ENCODE measurements at regions not wholly inside any gene's neighbourhood (a gene's known extent, or its start where the extent isn't known, plus 50 kb on each side); places are given as distances from the start of the nearest gene placed in this dataset.

DNA sequence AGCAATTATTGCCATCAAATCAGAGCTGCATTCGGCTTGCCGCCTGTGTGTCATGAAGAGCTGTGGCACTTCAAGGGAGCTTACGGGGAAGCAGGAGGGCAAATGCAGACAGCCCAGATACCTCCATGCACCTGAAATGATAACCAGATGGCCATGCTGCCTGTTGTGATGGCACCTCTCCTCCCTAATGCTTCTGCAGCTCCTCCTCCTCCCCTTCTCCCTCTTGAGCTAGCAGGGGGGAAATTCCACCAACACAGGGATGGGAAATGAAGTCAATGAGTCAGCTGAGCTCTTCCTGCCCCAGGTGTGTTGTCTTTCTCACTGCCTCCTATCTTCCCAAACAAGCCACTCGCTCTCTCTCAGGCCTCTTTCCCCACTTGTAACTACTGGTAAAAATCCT, 565.0 kb downstream of the BCOR start:
- no peaks in the 10 kb centered on the region for H3K9me3 ChIP-seq (ENCODE audit: low read length)
- H3K4me2 ChIP-seq (ENCODE audit: low read depth, low read length, poor library complexity, severe bottlenecking): no peak overlapping the region
- no peaks in the 10 kb centered on the region for H4K20me1 ChIP-seq (ENCODE audit: insufficient read depth, low read depth, low read length)
- no peaks in the 10 kb centered on the region for H3K36me3 ChIP-seq (ENCODE audit: insufficient read depth, low read length)
- H3K27me3 ChIP-seq (ENCODE audit: low read length): no peaks in the 10 kb centered on the region
- H3K79me2 ChIP-seq (ENCODE audit: low read length): no peaks in the 10 kb centered on the region
- H3K4me1 ChIP-seq (ENCODE audit: low read length): no peaks in the 10 kb centered on the region
- no peak overlapping the region for H3K27ac ChIP-seq (ENCODE audit: low read length)
- H3K9me2 ChIP-seq (replicated peaks; ENCODE audit: insufficient read depth, low read length): no peaks in the 10 kb centered on the region
- H3K9ac ChIP-seq (ENCODE audit: low read length): no peak overlapping the region
- no peak for DNase-seq
- H3K4me3 ChIP-seq (ENCODE audit: low read length): no peak overlapping the region
- no peak overlapping the region for H2AFZ ChIP-seq (ENCODE audit: low read length)

DNA sequence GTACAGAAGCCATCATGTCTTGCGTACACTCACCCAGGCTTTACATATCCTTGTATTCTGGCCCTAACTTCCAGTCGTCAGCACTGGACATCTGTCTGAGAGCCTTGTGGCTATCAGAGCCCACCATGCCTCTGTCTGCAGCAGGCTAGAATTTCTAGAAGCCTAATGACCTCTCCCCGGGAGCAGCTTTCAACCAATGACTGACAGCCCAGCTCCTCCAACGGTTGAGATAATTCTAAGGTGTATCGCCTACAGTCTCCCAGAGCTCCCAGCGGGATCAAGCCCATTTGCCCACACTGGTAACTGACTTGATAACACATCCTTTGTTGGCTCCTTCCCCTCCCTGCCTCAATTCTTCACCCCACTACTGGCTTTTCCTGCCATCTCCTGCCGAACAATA, 562.8 kb downstream of the BCOR start:
- no peak overlapping the region for H2AFZ ChIP-seq (ENCODE audit: low read length)
- H3K4me1 ChIP-seq (ENCODE audit: low read length): no peaks in the 10 kb centered on the region
- no peaks in the 10 kb centered on the region for H3K79me2 ChIP-seq (ENCODE audit: low read length)
- H3K9ac ChIP-seq (ENCODE audit: low read length): no peak overlapping the region
- H3K9me2 ChIP-seq (replicated peaks; ENCODE audit: insufficient read depth, low read length): no peaks in the 10 kb centered on the region
- H3K27ac ChIP-seq (ENCODE audit: low read length): no peak overlapping the region
- no peaks in the 10 kb centered on the region for H3K9me3 ChIP-seq (ENCODE audit: low read length)
- DNase-seq: no peak
- H4K20me1 ChIP-seq (ENCODE audit: insufficient read depth, low read depth, low read length): no peaks in the 10 kb centered on the region
- H3K4me2 ChIP-seq (ENCODE audit: low read depth, low read length, poor library complexity, severe bottlenecking): no peak overlapping the region
- no peaks in the 10 kb centered on the region for H3K36me3 ChIP-seq (ENCODE audit: insufficient read depth, low read length)
- H3K4me3 ChIP-seq (ENCODE audit: low read length): no peak overlapping the region
- H3K27me3 ChIP-seq (ENCODE audit: low read length): no peaks in the 10 kb centered on the region

DNA sequence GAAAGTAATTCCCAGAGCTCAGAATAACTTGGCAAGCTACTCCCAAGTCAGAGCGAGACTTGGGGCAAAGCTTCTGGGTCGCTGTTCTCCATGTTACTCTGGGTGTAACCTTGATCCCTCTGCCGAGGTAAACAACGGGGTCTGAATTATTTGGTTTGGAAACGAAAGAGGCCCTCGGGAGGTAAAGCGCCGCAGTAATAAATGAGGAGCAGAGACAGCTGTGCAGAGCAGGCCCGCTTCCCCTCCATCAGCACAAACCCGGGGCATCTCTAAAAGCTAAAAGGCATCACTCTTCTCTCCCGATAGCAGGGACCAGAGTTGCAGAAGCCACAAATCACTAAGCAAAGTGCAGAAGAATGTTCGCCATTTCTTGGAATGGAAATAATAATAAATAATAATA, 561.5 kb downstream of the BCOR start:
- H3K9ac ChIP-seq (ENCODE audit: low read length): no peak overlapping the region
- H3K4me1 ChIP-seq (ENCODE audit: low read length): no peaks in the 10 kb centered on the region
- no peak overlapping the region for H3K4me2 ChIP-seq (ENCODE audit: low read depth, low read length, poor library complexity, severe bottlenecking)
- no peaks in the 10 kb centered on the region for H3K36me3 ChIP-seq (ENCODE audit: insufficient read depth, low read length)
- no peak overlapping the region for H3K27ac ChIP-seq (ENCODE audit: low read length)
- no peak for DNase-seq
- no peaks in the 10 kb centered on the region for H3K9me2 ChIP-seq (replicated peaks; ENCODE audit: insufficient read depth, low read length)
- no peaks in the 10 kb centered on the region for H4K20me1 ChIP-seq (ENCODE audit: insufficient read depth, low read depth, low read length)
- H3K79me2 ChIP-seq (ENCODE audit: low read length): no peaks in the 10 kb centered on the region
- no peaks in the 10 kb centered on the region for H3K27me3 ChIP-seq (ENCODE audit: low read length)
- H3K9me3 ChIP-seq (ENCODE audit: low read length): no peaks in the 10 kb centered on the region
- no peak overlapping the region for H2AFZ ChIP-seq (ENCODE audit: low read length)
- H3K4me3 ChIP-seq (ENCODE audit: low read length): no peak overlapping the region

DNA sequence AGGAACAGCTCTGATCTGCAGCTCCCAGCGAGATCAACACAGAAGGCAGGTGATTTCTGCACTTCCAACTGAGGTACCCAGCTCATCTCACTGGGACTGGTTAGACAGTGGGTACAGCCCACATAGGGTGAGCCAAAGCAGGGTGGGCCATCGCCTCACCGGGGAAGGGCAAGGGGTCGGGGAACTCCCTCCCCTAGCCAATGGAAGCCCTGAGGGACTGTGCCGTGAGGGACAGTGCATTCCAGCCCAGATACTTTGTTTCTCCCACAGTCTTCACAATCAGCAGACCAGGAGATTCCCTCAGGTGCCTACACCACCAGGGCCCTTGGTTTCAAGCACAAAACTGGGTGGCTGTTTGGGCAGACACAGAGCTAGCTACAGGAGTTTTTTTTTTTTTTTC, 555.9 kb downstream of the BCOR start:
- H4K20me1 ChIP-seq (ENCODE audit: insufficient read depth, low read depth, low read length): no peaks in the 10 kb centered on the region
- H3K79me2 ChIP-seq (ENCODE audit: low read length): no peaks in the 10 kb centered on the region
- H3K9me3 ChIP-seq (ENCODE audit: low read length): no peaks in the 10 kb centered on the region
- H3K9me2 ChIP-seq (replicated peaks; ENCODE audit: insufficient read depth, low read length): no peaks in the 10 kb centered on the region
- H3K4me2 ChIP-seq (ENCODE audit: low read depth, low read length, poor library complexity, severe bottlenecking): no peak overlapping the region
- no peak overlapping the region for H3K4me3 ChIP-seq (ENCODE audit: low read length)
- no peak for DNase-seq
- no peak overlapping the region for H2AFZ ChIP-seq (ENCODE audit: low read length)
- H3K9ac ChIP-seq (ENCODE audit: low read length): no peak overlapping the region
- no peaks in the 10 kb centered on the region for H3K27me3 ChIP-seq (ENCODE audit: low read length)
- H3K36me3 ChIP-seq (ENCODE audit: insufficient read depth, low read length): no peaks in the 10 kb centered on the region
- no peaks in the 10 kb centered on the region for H3K4me1 ChIP-seq (ENCODE audit: low read length)
- H3K27ac ChIP-seq (ENCODE audit: low read length): no peak overlapping the region

GRCh38 chrX:39542316-39542715, 555.4 kb downstream of the BCOR start:
- no peaks in the 10 kb centered on the region for H3K4me1 ChIP-seq (ENCODE audit: low read length)
- no peaks in the 10 kb centered on the region for H4K20me1 ChIP-seq (ENCODE audit: insufficient read depth, low read depth, low read length)
- H3K9ac ChIP-seq (ENCODE audit: low read length): no peak overlapping the region
- H2AFZ ChIP-seq (ENCODE audit: low read length): no peak overlapping the region
- no peak overlapping the region for H3K4me2 ChIP-seq (ENCODE audit: low read depth, low read length, poor library complexity, severe bottlenecking)
- H3K36me3 ChIP-seq (ENCODE audit: insufficient read depth, low read length): no peaks in the 10 kb centered on the region
- H3K4me3 ChIP-seq (ENCODE audit: low read length): no peak overlapping the region
- no peak for DNase-seq
- H3K27me3 ChIP-seq (ENCODE audit: low read length): no peaks in the 10 kb centered on the region
- H3K9me3 ChIP-seq (ENCODE audit: low read length): no peaks in the 10 kb centered on the region
- no peaks in the 10 kb centered on the region for H3K79me2 ChIP-seq (ENCODE audit: low read length)
- H3K9me2 ChIP-seq (replicated peaks; ENCODE audit: insufficient read depth, low read length): no peaks in the 10 kb centered on the region
- H3K27ac ChIP-seq (ENCODE audit: low read length): no peak overlapping the region

DNA sequence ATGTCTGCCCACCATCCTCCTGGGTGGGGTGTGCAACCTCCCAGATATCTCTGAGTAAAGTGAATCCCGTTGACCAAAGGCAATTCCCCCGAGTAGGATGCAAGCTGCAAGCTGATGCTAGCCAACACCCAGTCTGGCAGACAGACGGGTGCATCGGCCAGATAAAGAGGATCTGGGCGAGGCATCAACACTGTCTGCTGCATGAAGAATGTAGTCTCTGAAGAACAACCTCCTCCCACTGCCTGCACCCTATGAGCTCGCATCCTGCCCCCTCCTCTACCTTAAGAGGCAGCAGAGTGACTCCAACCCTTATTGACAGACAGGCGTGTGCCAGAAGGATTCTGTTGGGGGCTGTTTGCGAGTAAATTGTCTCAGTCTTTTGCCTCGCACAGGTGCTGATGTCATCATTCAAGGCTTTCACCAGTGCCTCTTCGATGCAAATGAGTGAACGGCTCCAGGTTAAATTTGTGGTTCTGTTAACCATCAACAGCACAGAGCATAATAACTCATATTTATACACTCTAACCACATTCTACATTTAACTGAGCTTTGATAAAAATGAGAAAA, 546.9 kb downstream of the BCOR start:
- Histone ChIP-seq H3K4me2 (ENCODE audit: low read depth, low read length, poor library complexity, severe bottlenecking) (no peak overlapping the region), H3K36me3 (ENCODE audit: insufficient read depth, low read length) (no peaks in the 10 kb centered on the region)

DNA sequence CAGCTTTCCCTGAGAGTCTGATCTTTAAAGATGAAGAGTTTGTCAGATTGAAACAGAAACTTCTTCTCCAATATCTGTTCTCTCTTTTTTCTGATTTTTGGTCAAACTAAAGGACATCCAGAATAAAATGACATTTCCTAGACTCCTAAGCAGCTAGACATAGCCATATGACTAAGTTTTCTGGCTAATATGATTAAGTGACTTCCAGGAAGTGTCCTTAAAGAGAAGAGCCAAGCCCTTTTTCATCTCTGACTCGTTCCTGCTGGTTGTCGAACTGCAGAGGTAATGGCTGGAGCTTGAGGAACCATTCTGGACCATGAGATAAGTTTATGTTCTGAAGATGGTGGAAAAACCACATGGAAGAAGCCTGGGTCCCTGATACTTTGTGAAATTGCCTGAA, 546.0 kb downstream of the BCOR start:
- no peak overlapping the region for H3K27ac ChIP-seq (ENCODE audit: low read length)
- H3K27me3 ChIP-seq (ENCODE audit: low read length): no peaks in the 10 kb centered on the region
- no peaks in the 10 kb centered on the region for H3K9me2 ChIP-seq (replicated peaks; ENCODE audit: insufficient read depth, low read length)
- H3K4me3 ChIP-seq (ENCODE audit: low read length): no peak overlapping the region
- H3K9ac ChIP-seq (ENCODE audit: low read length): no peak overlapping the region
- no peaks in the 10 kb centered on the region for H4K20me1 ChIP-seq (ENCODE audit: insufficient read depth, low read depth, low read length)
- no peaks in the 10 kb centered on the region for H3K36me3 ChIP-seq (ENCODE audit: insufficient read depth, low read length)
- H3K4me1 ChIP-seq (ENCODE audit: low read length): no peaks in the 10 kb centered on the region
- H3K79me2 ChIP-seq (ENCODE audit: low read length): no peaks in the 10 kb centered on the region
- no peaks in the 10 kb centered on the region for H3K9me3 ChIP-seq (ENCODE audit: low read length)
- no peak overlapping the region for H3K4me2 ChIP-seq (ENCODE audit: low read depth, low read length, poor library complexity, severe bottlenecking)
- DNase-seq: no peak
- H2AFZ ChIP-seq (ENCODE audit: low read length): no peak overlapping the region

More for the DNA sequence above, 546.9 kb downstream of the BCOR start:
- no peaks in the 10 kb centered on the region for H3K9me2 ChIP-seq (replicated peaks; ENCODE audit: insufficient read depth, low read length)
- no peaks in the 10 kb centered on the region for H4K20me1 ChIP-seq (ENCODE audit: insufficient read depth, low read depth, low read length)
- H3K4me3 ChIP-seq (ENCODE audit: low read length): no peak overlapping the region
- no peaks in the 10 kb centered on the region for H3K4me1 ChIP-seq (ENCODE audit: low read length)
- no peak overlapping the region for H2AFZ ChIP-seq (ENCODE audit: low read length)
- no peaks in the 10 kb centered on the region for H3K79me2 ChIP-seq (ENCODE audit: low read length)
- H3K27ac ChIP-seq (ENCODE audit: low read length): no peak overlapping the region
- H3K9ac ChIP-seq (ENCODE audit: low read length): no peak overlapping the region
- DNase-seq: no peak
- no peaks in the 10 kb centered on the region for H3K27me3 ChIP-seq (ENCODE audit: low read length)
- no peaks in the 10 kb centered on the region for H3K9me3 ChIP-seq (ENCODE audit: low read length)

DNA sequence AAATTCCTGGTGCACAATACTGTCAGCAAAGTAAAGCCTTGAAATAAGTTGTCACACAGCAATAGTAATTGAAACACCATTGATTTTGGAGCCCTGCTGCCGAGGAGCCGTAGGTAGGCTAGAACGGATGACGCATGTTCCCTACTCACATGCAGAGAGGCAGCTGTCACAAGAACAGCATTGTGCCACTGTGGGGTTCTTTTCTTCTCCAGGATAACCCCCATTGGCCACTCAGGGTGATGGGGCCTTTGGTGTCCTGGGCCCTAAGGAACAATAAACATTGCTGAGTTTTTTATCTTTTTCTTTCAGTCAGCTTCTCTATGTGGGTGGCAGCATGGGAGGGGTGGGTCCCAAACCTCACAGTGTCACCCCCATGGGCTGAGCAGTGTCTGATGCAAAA, 542.3 kb downstream of the BCOR start:
- Histone ChIP-seq H3K36me3 (ENCODE audit: insufficient read depth, low read length) (no peaks in the 10 kb centered on the region), H3K27ac (ENCODE audit: low read length) (no peak overlapping the region), H3K79me2 (ENCODE audit: low read length) (no peaks in the 10 kb centered on the region), H3K9ac (ENCODE audit: low read length) (no peak overlapping the region), H3K4me3 (ENCODE audit: low read length) (no peak overlapping the region), H3K9me2 (replicated peaks; ENCODE audit: insufficient read depth, low read length) (no peaks in the 10 kb centered on the region), H2AFZ (ENCODE audit: low read length) (no peak overlapping the region), H3K27me3 (ENCODE audit: low read length) (no peaks in the 10 kb centered on the region), H3K4me2 (ENCODE audit: low read depth, low read length, poor library complexity, severe bottlenecking) (no peak overlapping the region), H3K9me3 (ENCODE audit: low read length) (no peaks in the 10 kb centered on the region), H4K20me1 (ENCODE audit: insufficient read depth, low read depth, low read length) (no peaks in the 10 kb centered on the region), H3K4me1 (ENCODE audit: low read length) (no peaks in the 10 kb centered on the region)
- no peak for DNase-seq

DNA sequence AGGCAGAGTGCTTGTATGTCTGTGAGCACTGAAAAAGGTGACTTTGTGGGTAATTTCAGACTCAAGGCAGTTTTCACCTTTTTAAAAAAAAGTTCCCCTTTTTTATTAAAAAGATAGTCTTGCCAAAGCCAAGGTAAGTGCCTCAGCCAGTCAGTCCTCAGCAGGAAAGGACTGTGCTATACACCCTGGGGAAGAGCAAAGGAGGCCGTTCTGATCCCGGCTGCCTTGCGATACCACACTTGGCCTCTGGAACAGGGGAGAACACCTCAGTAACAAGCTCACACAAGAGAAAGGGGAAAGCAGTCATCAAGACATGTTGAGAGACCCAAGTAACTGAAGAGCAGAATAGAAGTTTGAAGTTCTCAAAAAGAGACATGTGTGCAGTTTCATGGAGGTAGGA, 541.7 kb downstream of the BCOR start:
- H3K27me3 ChIP-seq (ENCODE audit: low read length): no peaks in the 10 kb centered on the region
- H3K4me2 ChIP-seq (ENCODE audit: low read depth, low read length, poor library complexity, severe bottlenecking): no peak overlapping the region
- H3K9me3 ChIP-seq (ENCODE audit: low read length): no peaks in the 10 kb centered on the region
- H3K27ac ChIP-seq (ENCODE audit: low read length): no peak overlapping the region
- H2AFZ ChIP-seq (ENCODE audit: low read length): no peak overlapping the region
- no peaks in the 10 kb centered on the region for H3K9me2 ChIP-seq (replicated peaks; ENCODE audit: insufficient read depth, low read length)
- no peaks in the 10 kb centered on the region for H3K4me1 ChIP-seq (ENCODE audit: low read length)
- no peaks in the 10 kb centered on the region for H3K79me2 ChIP-seq (ENCODE audit: low read length)
- H3K4me3 ChIP-seq (ENCODE audit: low read length): no peak overlapping the region
- H3K9ac ChIP-seq (ENCODE audit: low read length): no peak overlapping the region
- H3K36me3 ChIP-seq (ENCODE audit: insufficient read depth, low read length): no peaks in the 10 kb centered on the region
- DNase-seq: no peak
- no peaks in the 10 kb centered on the region for H4K20me1 ChIP-seq (ENCODE audit: insufficient read depth, low read depth, low read length)

Measured in Karpas-422 (cell line).